HFF-Myc (cell line): ENCODE measurements at regions not wholly inside any gene's neighbourhood (a gene's known extent, or its start where the extent isn't known, plus 50 kb on each side); places are given as distances from the start of the nearest gene placed in this dataset.

Experiments
- DNase-seq: peaks from one replicate; pipeline ENCODE4 v3.0.0-alpha.2; 2011; ENCODE audit warnings: low read depth; ENCODE audit errors: extremely low read depth
- H3K4me3 ChIP-seq: replicated peaks from 2 replicates; pipeline ENCODE4 v1.5.1; 2011; ENCODE audit warnings: low read depth, mild to moderate bottlenecking, control low read depth, low read length
- TF ChIP-seq, protein P1 (sequence below): IDR thresholded peaks from 2 replicates; pipeline ENCODE4 v1.5.1; 2012; ENCODE audit warnings: mild to moderate bottlenecking, low read depth, low read length, control low read depth; ENCODE audit errors: missing control alignments

DNA sequence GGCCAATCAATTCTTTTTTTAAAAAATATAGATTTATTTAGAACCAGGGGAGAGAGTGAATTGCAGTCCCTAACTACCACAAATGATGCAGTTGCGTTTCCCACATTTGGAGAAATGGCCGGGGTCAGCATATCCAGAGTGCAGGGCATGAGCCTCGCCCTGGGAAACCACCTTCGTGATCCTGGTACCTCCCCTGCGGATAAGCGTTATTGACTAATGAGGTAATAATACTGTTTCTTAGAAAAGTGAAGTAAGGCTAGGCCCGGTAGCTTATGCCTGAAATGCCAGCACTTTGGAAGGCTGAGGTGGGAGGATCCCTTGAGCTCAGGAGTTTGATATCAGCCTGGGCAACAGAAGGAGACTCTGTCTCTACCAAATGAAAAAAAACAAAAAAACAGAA is 111.5 kb upstream of the SLC45A1 start:
- TF ChIP-seq, protein P1, sequence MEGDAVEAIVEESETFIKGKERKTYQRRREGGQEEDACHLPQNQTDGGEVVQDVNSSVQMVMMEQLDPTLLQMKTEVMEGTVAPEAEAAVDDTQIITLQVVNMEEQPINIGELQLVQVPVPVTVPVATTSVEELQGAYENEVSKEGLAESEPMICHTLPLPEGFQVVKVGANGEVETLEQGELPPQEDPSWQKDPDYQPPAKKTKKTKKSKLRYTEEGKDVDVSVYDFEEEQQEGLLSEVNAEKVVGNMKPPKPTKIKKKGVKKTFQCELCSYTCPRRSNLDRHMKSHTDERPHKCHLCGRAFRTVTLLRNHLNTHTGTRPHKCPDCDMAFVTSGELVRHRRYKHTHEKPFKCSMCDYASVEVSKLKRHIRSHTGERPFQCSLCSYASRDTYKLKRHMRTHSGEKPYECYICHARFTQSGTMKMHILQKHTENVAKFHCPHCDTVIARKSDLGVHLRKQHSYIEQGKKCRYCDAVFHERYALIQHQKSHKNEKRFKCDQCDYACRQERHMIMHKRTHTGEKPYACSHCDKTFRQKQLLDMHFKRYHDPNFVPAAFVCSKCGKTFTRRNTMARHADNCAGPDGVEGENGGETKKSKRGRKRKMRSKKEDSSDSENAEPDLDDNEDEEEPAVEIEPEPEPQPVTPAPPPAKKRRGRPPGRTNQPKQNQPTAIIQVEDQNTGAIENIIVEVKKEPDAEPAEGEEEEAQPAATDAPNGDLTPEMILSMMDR, result no peak
- H3K4me3 ChIP-seq, result no peak overlapping the region
- DNase-seq, result no peak

DNA sequence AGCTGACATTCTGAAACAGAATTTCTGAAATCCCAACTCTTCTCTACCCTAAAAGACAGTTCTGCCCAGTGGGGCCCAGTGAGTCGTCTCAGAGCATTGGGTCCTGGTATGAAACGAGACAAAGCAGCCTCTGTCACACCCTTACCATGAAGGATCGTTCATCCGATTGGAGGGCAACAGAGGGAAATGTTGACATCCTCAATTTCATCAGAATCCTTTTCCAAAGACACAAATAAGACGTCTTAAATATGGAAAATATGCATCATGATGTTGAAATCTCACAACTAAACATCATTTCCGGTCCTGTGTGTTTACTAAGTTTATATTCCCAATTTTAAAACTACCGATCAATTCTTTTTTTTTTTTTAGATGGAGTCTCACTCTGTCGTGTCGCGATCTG is 112.1 kb upstream of the SLC45A1 start:
- TF ChIP-seq, protein P1, result no peak
- H3K4me3 ChIP-seq, result no peak overlapping the region

DNA sequence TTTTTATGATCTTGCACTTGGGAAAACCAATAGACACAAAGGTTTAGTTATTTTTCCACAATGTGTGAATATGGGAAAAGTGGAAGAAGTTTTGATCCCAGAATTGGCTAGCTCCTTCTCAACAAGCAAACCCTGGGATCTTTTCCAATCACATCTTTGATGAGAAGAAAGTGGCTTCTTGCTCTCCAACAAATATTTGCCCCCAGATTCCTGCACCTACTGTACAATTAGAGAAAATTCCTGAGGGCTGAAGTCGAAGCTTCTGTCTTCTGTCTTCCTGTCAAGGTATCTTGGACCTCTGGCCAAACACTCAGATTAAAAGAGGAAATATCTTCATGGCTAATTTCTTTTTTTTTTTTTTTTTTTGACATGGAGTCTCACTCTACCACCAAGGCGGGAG is 113.1 kb upstream of the SLC45A1 start:
- no peak for DNase-seq
- TF ChIP-seq, protein P1, result no peak
- H3K4me3 ChIP-seq, result no peak overlapping the region

More for the DNA sequence above, 112.1 kb upstream of the SLC45A1 start:
- no peak for DNase-seq

DNA sequence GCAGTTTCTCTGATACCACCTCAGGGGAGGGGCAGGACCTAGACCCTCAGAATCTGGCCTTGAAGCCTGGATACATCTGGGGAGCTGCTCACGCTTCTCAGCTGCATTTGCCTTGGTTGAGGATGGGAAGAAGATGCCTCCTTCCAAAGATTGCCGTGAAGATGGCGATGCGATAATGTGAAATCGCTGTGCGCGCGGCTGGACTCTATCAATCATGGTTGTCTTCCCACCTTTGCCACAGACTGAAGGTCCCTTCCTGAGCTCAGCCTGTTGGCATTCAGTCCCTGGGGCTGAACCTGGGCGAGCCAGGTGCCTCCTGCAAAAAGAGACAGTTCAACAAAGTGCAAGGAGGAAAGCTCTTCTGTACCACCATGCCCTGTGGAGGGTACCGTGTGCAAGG is 114.4 kb upstream of the SLC45A1 start:
- DNase-seq, result no peak
- no peak overlapping the region for H3K4me3 ChIP-seq
- TF ChIP-seq, protein P1, result no peak

DNA sequence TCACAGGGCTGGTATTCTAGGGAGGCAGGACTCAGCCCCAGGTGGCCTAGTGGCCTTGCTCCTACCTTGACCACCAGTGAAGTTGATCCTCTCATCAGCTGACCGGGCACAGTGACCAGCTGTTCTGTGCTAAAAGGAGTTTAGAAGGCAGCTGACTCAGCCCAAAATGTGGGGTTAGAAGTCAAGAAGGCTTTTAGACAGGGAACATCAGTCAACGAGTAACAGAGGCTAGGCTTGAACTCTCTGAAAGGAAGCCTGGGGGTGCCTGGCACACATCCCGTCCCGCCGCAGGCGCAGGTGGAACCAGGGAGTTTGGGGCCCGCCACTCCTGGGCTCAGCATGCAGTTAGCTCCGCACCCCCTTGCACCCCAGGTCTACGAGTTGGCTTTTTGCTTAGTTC is 114.9 kb upstream of the SLC45A1 start:
- no peak overlapping the region for H3K4me3 ChIP-seq
- DNase-seq, result no peak
- TF ChIP-seq, protein P1, result no peak

DNA sequence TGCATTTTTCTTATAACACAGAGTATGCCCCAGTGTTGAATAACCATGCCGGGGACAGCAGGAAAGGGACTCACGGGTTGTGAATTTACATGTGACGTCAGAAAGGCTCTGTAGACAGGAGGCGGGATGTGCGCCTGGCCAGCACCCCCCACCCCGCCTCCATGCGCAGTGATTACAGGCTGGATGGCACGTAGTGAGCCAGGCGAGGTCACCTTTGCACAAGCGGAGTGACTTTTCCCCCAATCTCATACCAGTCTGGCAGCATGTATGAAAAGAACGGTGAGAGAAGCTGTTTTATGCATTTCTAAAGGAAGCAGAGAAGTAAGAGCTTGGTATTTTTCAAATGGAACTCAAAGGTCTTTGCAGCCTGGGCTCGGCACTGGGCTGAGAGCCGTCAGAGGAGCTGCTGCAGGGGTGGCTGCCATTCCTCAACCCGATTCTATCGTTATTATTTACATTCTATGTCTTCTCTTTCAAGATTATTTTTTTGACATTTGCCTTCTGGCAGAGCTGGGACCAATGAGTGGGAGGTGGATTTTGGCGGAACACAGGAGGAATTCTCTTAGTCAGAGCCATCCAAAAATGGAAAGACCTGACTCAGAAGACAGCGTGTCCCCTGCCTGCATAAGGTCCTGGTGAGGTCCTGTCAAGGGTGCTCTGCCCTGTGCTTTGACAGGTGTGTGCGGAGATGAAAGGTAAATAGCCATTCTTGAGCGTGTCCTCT is 115.6 kb upstream of the SLC45A1 start:
- no peak for DNase-seq
- TF ChIP-seq, protein P1, result no peak
- no peak overlapping the region for H3K4me3 ChIP-seq
